ENCODE measurements at regions not wholly inside any gene's neighbourhood (a gene's known extent, or its start where the extent isn't known, plus 50 kb on each side); places are given as distances from the start of the nearest gene placed in this dataset.

DNA sequence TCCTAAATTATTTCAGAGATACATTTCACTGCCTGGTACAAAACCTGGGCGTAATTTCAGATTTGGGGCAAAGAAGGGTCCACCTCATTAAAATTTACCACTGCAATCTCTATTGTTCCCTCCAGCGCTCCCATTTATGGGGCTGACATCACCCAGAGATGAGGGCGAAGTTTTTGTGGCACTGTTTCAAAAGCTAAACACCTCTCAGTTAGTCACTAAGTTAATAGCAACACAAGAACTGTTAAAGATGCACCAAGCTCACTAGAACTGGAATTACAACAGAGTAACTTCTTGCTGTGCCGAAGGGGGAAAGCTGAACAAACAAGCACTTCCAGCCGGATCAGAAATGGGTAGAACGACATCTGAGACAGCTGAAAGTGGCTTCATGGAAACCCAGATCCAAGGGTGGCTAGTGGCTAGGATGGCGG is 179.4 kb downstream of the GATA3 start:
- no peak for DNase-seq

DNA sequence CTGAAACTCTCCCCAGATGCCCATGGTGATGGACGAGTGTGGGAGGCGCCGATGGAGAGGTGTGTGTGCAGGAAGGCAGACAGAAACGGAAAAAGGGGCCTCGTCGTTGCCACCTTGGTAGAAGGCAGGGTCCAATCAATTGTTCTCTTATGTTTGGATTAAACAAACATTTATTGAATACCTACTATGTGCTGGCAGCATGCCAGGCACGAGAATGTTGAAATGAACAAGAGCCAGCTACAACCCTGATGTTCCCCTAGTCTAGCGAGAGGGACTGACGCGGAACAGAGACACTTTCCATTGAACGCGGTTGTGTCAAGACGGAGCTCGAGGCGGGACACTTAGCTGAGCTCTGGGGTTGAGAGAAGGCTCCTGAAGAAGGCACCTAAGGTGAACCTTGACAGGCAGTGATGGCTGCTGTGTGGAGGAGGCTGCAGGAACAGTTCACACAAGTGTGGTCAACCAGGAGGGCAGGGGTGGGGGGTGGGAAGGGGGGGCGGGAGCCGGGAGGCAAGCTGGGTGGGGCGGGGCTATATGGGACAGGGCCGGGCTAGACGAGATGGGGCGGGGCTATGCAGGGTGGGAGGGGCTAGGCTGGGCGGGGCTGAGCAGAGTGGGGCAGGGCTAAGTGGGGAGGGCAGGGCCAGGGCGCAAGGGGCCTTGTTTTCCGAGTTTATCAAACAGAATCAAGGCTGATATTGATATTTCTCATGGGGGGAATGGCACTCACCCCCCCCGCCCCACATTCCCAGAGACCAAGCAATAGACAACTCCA is 181.0 kb downstream of the GATA3 start:
- no peak for DNase-seq

- DNase-seq: peak; percentile 24
Measured at GRCh38 chr10:8238986-8239385, 184.5 kb downstream of the GATA3 start.

DNA sequence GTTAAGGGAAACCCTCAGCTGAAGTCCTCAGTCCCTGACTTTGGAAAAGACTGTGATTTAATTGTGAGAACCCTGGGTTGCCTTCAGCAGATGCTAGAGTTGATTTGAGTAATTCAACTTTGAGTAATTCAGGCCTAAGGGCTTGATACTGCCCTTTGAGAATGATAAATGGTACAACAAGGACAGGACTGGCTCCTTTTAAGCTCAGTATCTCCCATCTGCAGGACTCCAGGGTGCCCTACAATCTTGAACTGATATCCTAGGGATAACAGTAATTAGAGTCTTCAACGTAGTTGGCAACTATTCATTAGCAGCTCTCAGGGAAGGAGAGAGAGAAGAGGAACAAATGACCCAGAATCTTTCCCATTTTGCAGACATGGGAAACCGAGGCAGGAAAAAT is 186.4 kb downstream of the GATA3 start:
- no peak for DNase-seq

GRCh38 chr10:8242295-8242872 is 187.9 kb downstream of the GATA3 start:
- DNase-seq: peak; percentile 14

DNA sequence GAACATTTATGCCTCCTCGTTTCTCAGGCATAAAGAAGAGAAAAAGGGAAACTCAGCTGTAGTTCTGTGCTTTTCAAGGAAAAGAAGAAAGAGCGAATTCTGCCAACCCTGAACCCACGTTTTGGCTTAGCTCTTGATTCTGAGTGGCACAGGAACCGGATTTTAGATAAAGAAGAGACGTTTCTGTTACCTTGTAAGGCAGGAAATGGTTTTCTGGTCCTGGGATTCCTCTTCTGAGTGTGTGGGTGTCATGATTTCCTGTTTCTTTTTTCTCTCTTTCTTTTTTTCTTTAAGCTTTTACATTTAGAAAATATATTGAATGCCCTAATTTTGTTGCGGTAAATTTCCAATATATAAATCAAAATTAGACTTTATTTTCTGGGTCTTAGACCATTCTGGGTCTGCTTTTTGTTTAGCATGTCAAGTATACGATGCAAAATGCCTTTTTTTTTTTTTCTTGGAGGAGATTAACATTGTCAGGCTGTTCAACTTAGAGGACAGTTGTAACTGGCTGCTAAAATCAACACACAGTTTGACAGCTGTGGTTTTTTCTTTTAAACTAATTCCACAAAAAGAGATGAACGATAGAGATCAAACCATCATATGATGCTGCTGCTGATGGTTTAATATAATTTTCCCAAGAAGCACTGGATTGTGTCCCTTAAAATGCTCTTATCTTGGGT is 190.8 kb downstream of the GATA3 start:
- peak; percentile 29 for DNase-seq

DNA sequence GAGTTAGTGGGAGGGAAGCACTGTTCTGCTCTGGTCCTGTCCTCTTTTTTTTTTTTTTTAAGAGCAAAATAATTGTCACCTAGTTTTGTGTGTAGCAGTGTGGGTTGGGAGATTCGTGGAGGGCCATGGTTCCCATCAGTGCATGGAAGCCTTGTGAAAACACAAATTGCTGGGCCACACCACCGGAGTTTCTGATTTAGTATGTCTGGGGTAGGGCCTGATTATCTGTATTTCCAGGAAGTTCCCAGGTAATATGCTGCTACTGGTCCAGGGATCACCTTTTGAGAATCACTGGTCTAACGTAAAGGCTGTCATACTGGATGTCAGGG is 191.3 kb downstream of the GATA3 start:
- no peak for DNase-seq

GRCh38 chr10:8246548-8246947 is 192.1 kb downstream of the GATA3 start:
- no peak for DNase-seq

GRCh38 chr10:8247191-8247590 is 192.7 kb downstream of the GATA3 start:
- DNase-seq: no peak

- DNase-seq: no peak
Measured at GRCh38 chr10:8248868-8249267, 194.4 kb downstream of the GATA3 start.

GRCh38 chr10:8254350-8254749 is 199.9 kb downstream of the GATA3 start:
- no peak for DNase-seq

DNA sequence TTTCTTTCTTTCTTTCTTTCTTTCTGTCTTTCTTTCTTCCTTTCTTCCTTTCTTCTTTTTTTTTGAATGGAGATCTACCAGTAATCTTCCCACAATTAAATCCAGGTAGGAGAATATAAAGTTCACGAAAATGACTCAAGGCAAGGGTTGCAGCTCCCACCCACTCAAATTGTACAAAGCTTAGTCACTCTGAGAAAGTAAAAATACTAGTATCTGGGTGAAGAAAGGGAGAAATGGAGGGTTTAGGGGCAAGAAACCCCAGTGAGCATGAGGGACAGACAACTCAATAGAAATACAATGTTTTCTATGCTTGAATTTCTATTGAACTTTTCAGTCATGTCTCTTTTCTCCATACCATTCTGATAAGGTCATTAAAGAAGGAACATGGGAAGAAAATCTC is 200.8 kb downstream of the GATA3 start:
- no peak for DNase-seq

- DNase-seq: no peak
Measured at GRCh38 chr10:8260645-8261044, 206.2 kb downstream of the GATA3 start.

DNA sequence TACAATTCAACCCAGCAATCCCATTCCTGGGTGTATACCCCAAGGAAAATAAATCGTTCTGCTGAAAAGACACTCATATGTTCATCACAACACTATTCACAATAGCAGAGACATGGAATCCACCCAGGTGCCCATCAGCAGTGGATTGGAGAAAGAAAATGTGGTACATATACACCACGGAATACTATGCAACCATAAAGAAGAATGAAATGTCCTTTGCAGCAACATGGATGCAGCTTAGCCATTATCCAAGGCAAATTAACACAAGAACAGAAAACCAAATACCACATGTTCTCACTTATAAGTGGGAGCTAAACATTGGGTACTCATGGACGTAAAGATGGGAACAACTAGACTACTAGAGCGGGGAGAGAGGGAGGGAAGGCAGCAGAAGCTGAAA is 207.8 kb downstream of the GATA3 start:
- DNase-seq: no peak

- no peak for DNase-seq
Measured at GRCh38 chr10:8269976-8270375, 215.5 kb downstream of the GATA3 start.

GRCh38 chr10:8272794-8273425 is 218.4 kb downstream of the GATA3 start:
- DNase-seq: no peak

GRCh38 chr10:8273749-8274148 is 219.3 kb downstream of the GATA3 start:
- no peak for DNase-seq

GRCh38 chr10:8275911-8276310 is 221.4 kb downstream of the GATA3 start:
- DNase-seq: no peak

DNA sequence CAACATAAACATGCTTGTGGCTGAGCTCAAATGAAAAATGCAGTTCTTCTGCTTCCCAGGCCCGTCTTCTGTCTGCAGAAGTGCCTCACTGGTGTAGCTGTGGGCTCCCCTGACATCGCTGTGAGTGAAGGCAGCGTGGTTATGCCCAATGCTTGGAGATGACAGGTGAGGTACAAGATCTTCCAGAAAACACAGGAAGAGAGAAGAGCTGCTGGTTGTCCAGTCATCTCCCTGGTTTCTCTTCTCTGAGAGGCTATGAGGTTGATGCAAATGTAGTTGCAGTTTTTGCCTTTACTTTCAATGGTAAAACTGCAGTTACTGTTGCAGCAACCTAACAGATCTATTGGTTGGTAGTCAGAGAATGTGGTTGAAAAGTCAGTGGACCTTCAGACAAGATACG is 223.6 kb downstream of the GATA3 start:
- no peak for DNase-seq

DNA sequence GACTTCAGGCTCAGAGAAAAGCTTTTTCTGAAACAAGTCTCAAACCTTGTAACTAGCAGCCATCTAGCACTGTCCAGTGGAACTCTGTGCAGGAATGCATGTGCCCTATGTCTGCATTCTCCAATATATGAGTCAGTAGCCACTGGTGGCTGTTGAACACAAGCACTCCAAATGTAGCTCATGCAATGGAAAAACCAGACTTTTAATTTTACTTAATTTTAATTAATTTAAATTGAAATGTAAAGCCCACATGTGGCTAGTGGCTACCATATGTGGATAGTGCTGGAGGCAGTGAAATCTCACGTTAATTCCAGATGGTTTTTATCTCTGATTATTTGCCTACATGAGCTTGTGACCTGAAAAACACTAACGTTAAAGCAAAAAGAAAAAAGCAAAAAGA is 225.1 kb downstream of the GATA3 start:
- DNase-seq: no peak

GRCh38 chr10:8280946-8281345 is 226.5 kb downstream of the GATA3 start:
- DNase-seq: no peak

- DNase-seq: no peak
Measured at GRCh38 chr10:8282340-8282739, 227.9 kb downstream of the GATA3 start.

- DNase-seq: no peak
Measured at GRCh38 chr10:8283166-8283905, 228.8 kb downstream of the GATA3 start.

Measured in CD4-positive, alpha-beta T cell treated with Interleukin-17A for 4 hours (primary cell).